ENCODE measurements at regions not wholly inside any gene's neighbourhood (a gene's known extent, or its start where the extent isn't known, plus 50 kb on each side); places are given as distances from the start of the nearest gene placed in this dataset.

- H3K4me3 ChIP-seq (ENCODE audit: low read length): no peak overlapping the region
- no peaks in the 10 kb centered on the region for H3F3A ChIP-seq (ENCODE audit: insufficient read depth, low read length)
- H2AFZ ChIP-seq (ENCODE audit: low read length): no peak overlapping the region
- TF ChIP-seq CTCF (IDR thresholded peaks at IDR 0.05; ENCODE audit: low read length) (no peak), EZH2phosphoT487 (IDR thresholded peaks at IDR 0.05; ENCODE audit: low read length) (no peak), EZH2 (optimal IDR thresholded peaks at IDR 0.05; ENCODE audit: low read depth, low read length) (no peak)
- H3K9ac ChIP-seq (ENCODE audit: low read length): no peak overlapping the region
- H3K4me1 ChIP-seq (ENCODE audit: low read length): no peaks in the 10 kb centered on the region
- H3K9me3 ChIP-seq (replicated peaks; ENCODE audit: insufficient read depth, low read length): no peaks in the 10 kb centered on the region
- H3K4me2 ChIP-seq (ENCODE audit: low read depth, low read length): no peak overlapping the region
- no peak overlapping the region for H3K27ac ChIP-seq (ENCODE audit: low read length)
- no peaks in the 10 kb centered on the region for H4K20me1 ChIP-seq (ENCODE audit: insufficient read depth, low read length)
- no peak for DNase-seq
- H3K36me3 ChIP-seq (replicated peaks; ENCODE audit: insufficient read depth, low read length): no peaks in the 10 kb centered on the region
- no peaks in the 10 kb centered on the region for H3K27me3 ChIP-seq (replicated peaks; ENCODE audit: insufficient read depth, low read length)
- no peaks in the 10 kb centered on the region for H3K79me2 ChIP-seq (ENCODE audit: low read length)
- no peaks in the 10 kb centered on the region for H3K9me2 ChIP-seq (replicated peaks; ENCODE audit: insufficient read depth, low read length)
Measured at GRCh38 chr11:24406980-24407379, 89.9 kb upstream of the LUZP2 start.

GRCh38 chr11:24407733-24408132, 89.1 kb upstream of the LUZP2 start:
- Histone ChIP-seq H3K9ac (ENCODE audit: low read length) (no peak overlapping the region), H3K4me3 (ENCODE audit: low read length) (no peak overlapping the region), H3F3A (ENCODE audit: insufficient read depth, low read length) (no peaks in the 10 kb centered on the region), H2AFZ (ENCODE audit: low read length) (no peak overlapping the region), H3K27me3 (replicated peaks; ENCODE audit: insufficient read depth, low read length) (no peaks in the 10 kb centered on the region), H3K9me2 (replicated peaks; ENCODE audit: insufficient read depth, low read length) (no peaks in the 10 kb centered on the region), H3K27ac (ENCODE audit: low read length) (no peak overlapping the region), H3K9me3 (replicated peaks; ENCODE audit: insufficient read depth, low read length) (no peaks in the 10 kb centered on the region), H3K4me2 (ENCODE audit: low read depth, low read length) (no peak overlapping the region), H3K4me1 (ENCODE audit: low read length) (no peaks in the 10 kb centered on the region), H3K79me2 (ENCODE audit: low read length) (no peaks in the 10 kb centered on the region), H4K20me1 (ENCODE audit: insufficient read depth, low read length) (no peaks in the 10 kb centered on the region), H3K36me3 (replicated peaks; ENCODE audit: insufficient read depth, low read length) (no peaks in the 10 kb centered on the region)
- no peak for DNase-seq
- TF ChIP-seq EZH2 (optimal IDR thresholded peaks at IDR 0.05; ENCODE audit: low read depth, low read length) (no peak), CTCF (IDR thresholded peaks at IDR 0.05; ENCODE audit: low read length) (no peak), EZH2phosphoT487 (IDR thresholded peaks at IDR 0.05; ENCODE audit: low read length) (no peak)

GRCh38 chr11:24408202-24408601, 88.7 kb upstream of the LUZP2 start:
- TF ChIP-seq EZH2 (optimal IDR thresholded peaks at IDR 0.05; ENCODE audit: low read depth, low read length): no peak
- TF ChIP-seq CTCF (IDR thresholded peaks at IDR 0.05; ENCODE audit: low read length): no peak
- TF ChIP-seq EZH2phosphoT487 (IDR thresholded peaks at IDR 0.05; ENCODE audit: low read length): no peak
- Histone ChIP-seq H3K4me3 (ENCODE audit: low read length) (no peak overlapping the region), H3K27ac (ENCODE audit: low read length) (no peak overlapping the region), H3K9me2 (replicated peaks; ENCODE audit: insufficient read depth, low read length) (no peaks in the 10 kb centered on the region), H3K4me2 (ENCODE audit: low read depth, low read length) (no peak overlapping the region), H3K36me3 (replicated peaks; ENCODE audit: insufficient read depth, low read length) (no peaks in the 10 kb centered on the region), H3K79me2 (ENCODE audit: low read length) (no peaks in the 10 kb centered on the region), H3K27me3 (replicated peaks; ENCODE audit: insufficient read depth, low read length) (no peaks in the 10 kb centered on the region), H2AFZ (ENCODE audit: low read length) (no peak overlapping the region), H3F3A (ENCODE audit: insufficient read depth, low read length) (no peaks in the 10 kb centered on the region), H3K9ac (ENCODE audit: low read length) (no peak overlapping the region), H3K9me3 (replicated peaks; ENCODE audit: insufficient read depth, low read length) (no peaks in the 10 kb centered on the region), H3K4me1 (ENCODE audit: low read length) (no peaks in the 10 kb centered on the region), H4K20me1 (ENCODE audit: insufficient read depth, low read length) (no peaks in the 10 kb centered on the region)
- DNase-seq: no peak

All from MM.1S (cell line).